ENCODE measurements at regions not wholly inside any gene's neighbourhood (a gene's known extent, or its start where the extent isn't known, plus 50 kb on each side); places are given as distances from the start of the nearest gene placed in this dataset.

DNA sequence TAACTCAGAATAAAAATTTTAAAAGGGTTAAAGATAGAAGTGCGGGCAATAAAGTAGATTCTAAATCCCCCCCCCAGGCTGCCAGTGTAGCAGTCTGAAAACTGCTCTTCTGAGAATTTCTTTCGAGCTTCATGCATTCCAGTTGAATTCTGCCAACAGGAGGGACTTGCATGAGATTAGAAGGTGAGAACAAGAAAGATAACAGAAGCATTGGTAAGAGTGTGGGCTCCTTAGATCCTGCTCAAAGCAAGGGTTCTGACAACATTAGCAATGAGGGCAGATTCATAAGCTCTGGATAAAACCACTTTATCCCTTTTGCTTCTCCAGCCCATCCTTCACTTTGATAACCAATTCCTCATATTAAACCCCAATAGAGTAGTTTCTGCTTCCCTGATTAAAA is 235.9 kb upstream of the CDH6 start:
- H4K20me1 ChIP-seq (ENCODE audit: control insufficient read depth, insufficient read depth, insufficient read length): no peaks in the 10 kb centered on the region
- no peak overlapping the region for H2BK20ac ChIP-seq (ENCODE audit: low read depth, low read length, poor library complexity, severe bottlenecking)
- H3K79me1 ChIP-seq (ENCODE audit: insufficient read depth, low read depth, low read length, poor library complexity, severe bottlenecking): no peaks in the 10 kb centered on the region
- no peak overlapping the region for H3K9ac ChIP-seq (ENCODE audit: extremely low read depth, insufficient read length, low read length)
- no peak overlapping the region for H4K8ac ChIP-seq (replicated peaks; ENCODE audit: insufficient read length, low read depth, low read length)
- Mint-ChIP-seq H3K4me1 (peaks cover 17 to 20% of the 10 kb centered on the region in 2 experiments), H3K9me3 (peaks cover 7% of the 10 kb centered on the region in 2 experiments; a peak in 3 of 5 replicates), H3K27me3 (ENCODE audit: low read depth) (no peaks in the 10 kb centered on the region), H3K36me3 (ENCODE audit: insufficient read depth in 1 of 3, low read depth in 3 of 3) (peaks cover 0 to 3% (median 0%) of the 10 kb centered on the region in 3 experiments; a peak in 4 of 7 replicates), H3K27ac (no peak overlapping the region), H3K4me3 (no peak overlapping the region)
- H3K23me2 ChIP-seq (ENCODE audit: insufficient read length, low read depth, low read length, poor library complexity, severe bottlenecking): no peaks in the 10 kb centered on the region
- no peaks in the 10 kb centered on the region; the same call in 1 of the 2 replicates for H3K4me1 ChIP-seq (ENCODE audit: insufficient read depth, low read length)
- TF ChIP-seq CTCF (conservative IDR thresholded peaks at IDR 0.05): no peak
- H2BK12ac ChIP-seq (ENCODE audit: insufficient read length, low read depth, low read length): no peak overlapping the region
- H2AFZ ChIP-seq (ENCODE audit: low read length): no peak overlapping the region
- no peak overlapping the region for H3K4ac ChIP-seq (ENCODE audit: low read depth, low read length)
- no peak overlapping the region for H2AK5ac ChIP-seq (ENCODE audit: insufficient read length, low read length)
- no peak overlapping the region for H3K4me2 ChIP-seq (ENCODE audit: insufficient read depth, insufficient read length, low read length)
- H3K23ac ChIP-seq (ENCODE audit: insufficient read length, low read depth, low read length): no peak overlapping the region
- no peak overlapping the region for H3K56ac ChIP-seq (ENCODE audit: insufficient read length, low read depth, low read length)
- H3K14ac ChIP-seq (ENCODE audit: insufficient read depth, low read length): no peak overlapping the region
- no peaks in the 10 kb centered on the region for H3K79me2 ChIP-seq (ENCODE audit: insufficient read depth, low read length)
- no peak overlapping the region for H4K5ac ChIP-seq (ENCODE audit: insufficient read length, low read depth, low read length)
- no peak overlapping the region for H3K27ac ChIP-seq (ENCODE audit: insufficient read length, low read depth, low read length)
- H2BK120ac ChIP-seq (ENCODE audit: low read depth, low read length, poor library complexity, severe bottlenecking): no peak overlapping the region
- DNase-seq: no peak
- no peak overlapping the region for H2BK15ac ChIP-seq (ENCODE audit: low read depth, low read length)
- no peaks in the 10 kb centered on the region for H3K27me3 ChIP-seq (ENCODE audit: insufficient read depth, low read length)
- no peak overlapping the region for H3K18ac ChIP-seq (ENCODE audit: insufficient read length, low read depth, low read length)
- WGBS (ENCODE audit: extremely low coverage, insufficient read length, low lambda C conversion rate): no CpG with 5 or more reads among the region's 2 CpGs
- H4K91ac ChIP-seq (ENCODE audit: insufficient read length, low read depth, low read length): no peak overlapping the region
- H3T11ph ChIP-seq (ENCODE audit: low read length): no peak overlapping the region
- no peaks in the 10 kb centered on the region for H3K9me3 ChIP-seq (ENCODE audit: control insufficient read depth, low read depth, low read length)
- H2BK5ac ChIP-seq (ENCODE audit: insufficient read length, low read length): no peak overlapping the region

All from H9 (cell line).